Hepatocyte (in vitro differentiated cells): ENCODE measurements at regions not wholly inside any gene's neighbourhood (a gene's known extent, or its start where the extent isn't known, plus 50 kb on each side); places are given as distances from the start of the nearest gene placed in this dataset.

Source experiments
- DNase-seq: peaks from one replicate; pipeline ENCODE4 v3.0.0-alpha.2; 2016; ENCODE audit warnings: low spot score
- H2AFZ ChIP-seq: fragments of 200-600 bp; sonication (generic); 2 replicates; pipeline ENCODE4 v1.6.0; 2016; ENCODE audit warnings: antibody characterized with exemption, mild to moderate bottlenecking
- H3K27ac ChIP-seq: fragments of 200-600 bp; sonication (generic); 2 replicates; pipeline ENCODE4 v1.5.1; 2016; ENCODE audit warnings: mild to moderate bottlenecking
- H3K27me3 ChIP-seq: fragments of 200-600 bp; sonication (generic); 2 replicates; pipeline ENCODE4 v1.6.1; 2016
- H3K36me3 ChIP-seq: fragments of 200-600 bp; sonication (generic); replicated peaks from 2 replicates; pipeline ENCODE4 v1.5.1; 2016; ENCODE audit warnings: low read depth; ENCODE audit not compliant: insufficient read depth
- H3K4me1 ChIP-seq: fragments of 200-600 bp; sonication (generic); 2 replicates; pipeline ENCODE4 v1.5.1; 2016; ENCODE audit warnings: mild to moderate bottlenecking, moderate library complexity; ENCODE audit not compliant: insufficient read depth
- H3K4me2 ChIP-seq: fragments of 200-600 bp; sonication (generic); 2 replicates; pipeline ENCODE4 v1.6.0; 2016
- H3K4me3 ChIP-seq: fragments of 200-600 bp; sonication (generic); 2 replicates; pipeline ENCODE4 v1.5.1; 2016; ENCODE audit warnings: mild to moderate bottlenecking
- H3K79me2 ChIP-seq: fragments of 200-600 bp; sonication (generic); 2 replicates; pipeline ENCODE4 v1.6.0; 2017; ENCODE audit warnings: mild to moderate bottlenecking
- H3K9me2 ChIP-seq: fragments of 200-600 bp; sonication (generic); replicated peaks from 2 replicates; pipeline ENCODE4 v1.6.0; 2017; ENCODE audit warnings: mild to moderate bottlenecking; ENCODE audit not compliant: insufficient read depth
- H3K9me3 ChIP-seq: fragments of 200-600 bp; sonication (generic); 2 replicates; pipeline ENCODE4 v1.5.1; 2016; ENCODE audit warnings: low read depth, mild to moderate bottlenecking
- H4K20me1 ChIP-seq: fragments of 200-600 bp; sonication (generic); 2 replicates; pipeline ENCODE4 v1.6.0; 2016; ENCODE audit warnings: mild to moderate bottlenecking; ENCODE audit not compliant: insufficient read depth, poor library complexity, severe bottlenecking
- CTCF ChIP-seq: fragments of 200-600 bp; sonication (generic); IDR thresholded peaks from 2 replicates; pipeline ENCODE4 v1.5.1; 2016; ENCODE audit warnings: antibody characterized with exemption, mild to moderate bottlenecking; ENCODE audit not compliant: poor library complexity
- EZH2 ChIP-seq: fragments of 200-600 bp; sonication (generic); IDR thresholded peaks from 2 replicates; pipeline ENCODE4 v1.6.1; 2016; ENCODE audit warnings: antibody characterized with exemption, mild to moderate bottlenecking, borderline replicate concordance
- EZH2phosphoT487 ChIP-seq: fragments of 200-600 bp; sonication (generic); IDR thresholded peaks from one replicate; pipeline ENCODE4 v1.6.1; 2018; ENCODE audit warnings: antibody characterized with exemption, mild to moderate bottlenecking, low read depth, moderate library complexity; ENCODE audit not compliant: unreplicated experiment, severe bottlenecking
- WGBS: methylation state at CpG from one replicate; pipeline ENCODE4 v1.1.6; 2016; ENCODE audit warnings: low lambda C conversion rate; ENCODE audit errors: missing lambda C conversion rate; 5-methylcytosine and 5-hydroxymethylcytosine counted together

GRCh38 chr5:114062932-114063867 lies 298.7 kb upstream of the KCNN2 start:
- Histone ChIP-seq H3K4me1 (no peaks in the 10 kb centered on the region), H3K27ac (no peak overlapping the region), H3K4me2 (no peak overlapping the region), H4K20me1 (no peaks in the 10 kb centered on the region), H3K79me2 (no peaks in the 10 kb centered on the region), H3K9me2 (no peaks in the 10 kb centered on the region), H3K4me3 (no peak overlapping the region), H3K36me3 (no peaks in the 10 kb centered on the region), H3K27me3 (peaks cover 5% of the 10 kb centered on the region), H3K9me3 (no peaks in the 10 kb centered on the region), H2AFZ (no peak overlapping the region)
- TF ChIP-seq EZH2phosphoT487 (no peak), CTCF (peak; percentile 18), EZH2 (no peak)
- DNase-seq, result no peak

- H3K79me2 ChIP-seq, result no peaks in the 10 kb centered on the region
- TF ChIP-seq EZH2 (no peak), EZH2phosphoT487 (no peak), CTCF (no peak)
- no peak overlapping the region for H3K4me2 ChIP-seq
- H3K27me3 ChIP-seq, result no peaks in the 10 kb centered on the region
- H2AFZ ChIP-seq, result no peak overlapping the region
- H4K20me1 ChIP-seq, result no peaks in the 10 kb centered on the region
- H3K27ac ChIP-seq, result no peak overlapping the region
- H3K36me3 ChIP-seq, result no peaks in the 10 kb centered on the region
- no peaks in the 10 kb centered on the region for H3K4me1 ChIP-seq
- DNase-seq, result no peak
- no peak overlapping the region for H3K4me3 ChIP-seq
- H3K9me2 ChIP-seq, result no peaks in the 10 kb centered on the region
- H3K9me3 ChIP-seq, result no peaks in the 10 kb centered on the region
- 39% methylated on average over 1 of the region's 1 CpG for WGBS
Measured at GRCh38 chr5:114065912-114066311, 296.0 kb upstream of the KCNN2 start.

- no peak overlapping the region for H2AFZ ChIP-seq
- no peaks in the 10 kb centered on the region for H3K4me1 ChIP-seq
- WGBS, result 75% methylated on average over 7 of the region's 7 CpGs
- DNase-seq, result no peak
- TF ChIP-seq EZH2phosphoT487, result no peak
- TF ChIP-seq CTCF, result no peak
- no peak for TF ChIP-seq EZH2
- no peak overlapping the region for H3K27ac ChIP-seq
- H3K9me2 ChIP-seq, result no peaks in the 10 kb centered on the region
- H3K36me3 ChIP-seq, result no peaks in the 10 kb centered on the region
- no peaks in the 10 kb centered on the region for H3K9me3 ChIP-seq
- H4K20me1 ChIP-seq, result no peaks in the 10 kb centered on the region
- H3K4me2 ChIP-seq, result no peak overlapping the region
- no peaks in the 10 kb centered on the region for H3K27me3 ChIP-seq
- no peak overlapping the region for H3K4me3 ChIP-seq
- no peaks in the 10 kb centered on the region for H3K79me2 ChIP-seq
Measured at GRCh38 chr5:114070093-114070722, 291.7 kb upstream of the KCNN2 start.
